RKO (cell line): ENCODE measurements at regions not wholly inside any gene's neighbourhood (a gene's known extent, or its start where the extent isn't known, plus 50 kb on each side); places are given as distances from the start of the nearest gene placed in this dataset.

ENCODE experiments used
- DNase-seq: peaks from one replicate; pipeline ENCODE4 v3.0.0-alpha.2; 2016; ENCODE audit warnings: low spot score

DNA sequence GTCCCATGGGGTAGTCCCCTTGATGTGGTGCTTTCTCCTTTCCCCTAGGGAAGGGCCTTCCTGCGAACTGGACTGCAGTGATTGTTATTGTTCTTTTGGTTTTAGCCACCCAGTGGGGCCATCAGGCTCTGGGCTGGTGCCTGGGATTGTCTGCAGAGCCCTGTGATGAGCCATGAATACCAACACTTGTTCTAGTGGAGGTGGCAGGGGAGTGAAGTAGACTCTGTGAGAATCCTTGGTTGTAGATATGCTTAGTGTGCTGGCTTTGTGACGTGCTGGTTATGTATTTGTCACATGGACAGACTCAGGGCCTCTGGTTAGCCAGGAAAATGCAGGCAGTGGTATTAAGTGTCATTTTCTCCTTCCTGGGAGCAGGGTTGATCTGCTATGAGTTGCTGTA lies 51.8 kb upstream of the NDUFB4 start:
- no peak for DNase-seq

DNA sequence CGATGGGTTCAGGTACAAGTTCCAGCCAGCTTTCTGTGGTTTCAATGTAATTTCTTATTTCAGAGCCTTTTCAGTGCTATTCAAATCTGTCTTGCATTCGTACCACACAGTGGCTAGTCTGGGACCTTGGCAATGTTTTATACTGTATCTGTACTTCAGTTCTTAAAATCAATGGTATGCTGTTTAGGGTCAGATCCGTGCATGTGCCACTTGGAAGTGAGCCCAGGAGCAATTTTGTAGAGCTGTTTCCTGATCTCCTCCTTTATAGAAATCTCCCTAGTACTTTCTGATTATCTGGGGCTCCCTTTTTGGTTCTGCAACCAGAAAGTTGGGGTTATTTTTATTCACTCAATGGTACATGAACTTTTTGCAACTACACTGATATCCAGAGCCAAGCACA lies 59.5 kb upstream of the NDUFB4 start:
- DNase-seq, result no peak

DNA sequence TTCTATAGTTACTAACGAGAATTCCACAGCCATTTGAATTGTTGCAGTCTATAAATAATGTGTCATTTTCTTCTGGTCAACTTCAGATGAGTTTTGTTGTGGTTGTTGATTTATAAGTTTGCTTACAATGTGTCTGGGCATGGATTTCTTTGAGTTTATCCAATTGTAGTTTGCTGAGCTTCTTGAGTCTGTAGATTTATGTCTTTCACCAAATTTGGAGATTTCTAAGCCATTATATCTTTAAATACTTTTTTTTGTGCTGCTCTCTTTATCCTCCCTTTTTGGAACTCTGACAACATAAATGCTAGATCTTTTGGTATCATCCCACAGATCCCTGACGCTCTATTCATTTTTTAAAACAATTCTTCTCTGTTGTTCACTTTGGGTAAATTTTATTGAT lies 63.2 kb upstream of the NDUFB4 start:
- DNase-seq, result no peak

DNA sequence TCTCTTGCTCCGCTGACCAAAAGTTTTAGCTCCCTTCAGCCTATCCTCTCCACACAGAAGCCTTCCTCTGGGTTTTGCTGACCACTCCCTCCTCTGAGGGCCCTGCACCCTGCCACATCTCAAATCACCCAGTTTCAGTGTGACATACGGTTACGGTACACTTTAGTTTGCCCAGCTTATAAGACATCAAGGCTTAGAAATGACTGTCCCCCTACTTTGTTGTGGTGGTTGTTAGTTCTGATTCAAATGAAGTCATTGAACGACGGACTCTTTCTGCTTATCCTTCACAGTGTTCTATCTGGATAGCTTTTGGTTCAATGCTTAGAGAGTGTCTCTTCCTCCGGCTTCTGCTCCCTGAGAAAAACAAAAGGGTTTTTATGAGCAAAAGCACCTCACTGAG lies 68.0 kb upstream of the NDUFB4 start:
- DNase-seq, result no peak

DNA sequence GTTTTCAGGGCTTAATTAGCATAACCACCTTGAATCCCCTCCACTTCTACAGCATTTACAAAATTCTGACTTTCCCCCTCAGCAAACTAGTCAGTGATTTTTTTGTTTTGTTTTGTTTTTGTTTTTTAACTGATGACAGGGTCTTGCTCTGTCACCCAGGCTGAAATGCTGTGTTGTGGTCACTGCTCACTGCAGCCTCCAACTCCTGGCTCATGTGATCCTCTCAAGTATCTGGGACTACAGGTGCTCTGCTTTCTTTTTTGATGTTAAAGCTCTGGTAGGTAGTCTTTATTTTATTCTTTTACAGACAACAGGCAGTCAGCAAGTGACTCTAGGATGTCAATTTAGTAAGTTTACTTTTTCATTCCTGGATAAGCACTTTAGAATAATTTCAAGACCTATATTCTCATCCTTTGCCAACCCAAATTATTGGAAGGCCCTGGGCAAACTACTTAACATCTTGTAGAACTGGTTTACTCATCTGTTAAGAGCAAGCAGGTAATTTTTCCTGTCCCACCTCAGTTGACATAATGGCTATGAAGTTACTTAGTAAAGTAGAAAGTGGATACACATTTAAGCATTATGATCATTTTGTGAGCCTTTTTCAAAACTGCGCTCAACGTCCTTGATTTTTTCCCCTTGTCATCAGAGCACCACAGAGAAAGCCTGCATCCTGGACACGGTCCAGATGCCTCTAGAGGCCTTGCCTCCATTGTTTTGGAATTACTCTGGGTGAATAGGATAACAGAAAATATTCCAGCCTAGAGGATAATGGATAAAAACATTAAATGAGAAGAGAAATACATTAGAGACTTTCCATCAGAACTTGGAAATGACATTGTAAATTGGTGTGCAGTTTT lies 69.9 kb upstream of the NDUFB4 start:
- DNase-seq, result no peak

DNA sequence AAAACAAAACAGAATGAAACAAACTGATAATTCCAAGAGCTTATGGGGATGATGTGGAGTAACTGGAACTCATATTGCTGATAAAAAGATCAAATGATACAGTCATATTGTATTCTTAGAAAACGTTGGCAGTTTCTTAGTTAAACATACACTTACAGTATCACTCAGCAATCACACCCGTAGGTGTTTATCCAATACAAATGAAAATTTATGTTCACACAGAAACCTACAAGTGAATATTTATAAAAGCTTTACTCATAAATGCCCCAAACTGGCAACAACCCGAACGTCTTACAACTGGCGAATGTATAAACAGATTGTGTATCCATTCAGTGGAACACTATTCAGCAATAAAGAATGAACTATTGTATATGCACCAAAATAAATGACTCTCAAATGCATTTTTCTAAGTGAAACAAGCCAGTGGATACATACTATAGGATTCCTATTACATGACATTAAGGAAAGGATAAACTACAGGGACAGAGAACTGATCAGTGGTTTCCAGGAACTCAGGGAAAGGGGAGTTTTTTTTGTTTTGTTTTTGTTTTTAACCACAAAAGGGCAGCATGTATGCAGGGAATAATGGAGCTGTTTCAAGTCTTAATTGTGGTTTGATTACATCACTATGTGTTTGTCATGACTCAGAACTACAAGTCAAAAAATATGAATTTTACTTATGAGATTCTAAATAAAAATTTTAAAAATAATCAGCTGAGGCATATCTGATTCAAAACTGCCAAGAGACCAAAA lies 71.8 kb upstream of the NDUFB4 start:
- no peak for DNase-seq

DNA sequence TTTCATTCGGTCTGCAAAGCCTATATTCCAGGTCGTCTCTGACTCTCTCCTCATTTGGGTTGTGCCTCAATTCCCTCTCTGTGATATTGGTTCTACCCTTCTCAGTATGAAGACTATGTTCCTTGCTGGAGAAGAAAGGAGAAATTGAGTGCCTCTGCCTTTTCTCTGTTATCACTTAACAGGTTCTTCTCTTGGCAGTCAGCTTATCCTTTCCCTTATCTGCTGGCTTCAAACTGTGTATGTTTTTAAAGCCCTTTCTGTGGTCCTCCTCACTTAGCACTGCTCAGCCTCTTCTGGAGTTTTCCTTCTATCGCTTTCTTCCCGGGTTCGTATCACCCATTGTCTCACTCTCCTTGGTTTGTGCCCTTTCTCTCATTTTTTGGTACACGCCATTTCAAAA lies 65.3 kb upstream of the FSTL1 start:
- DNase-seq, result no peak

DNA sequence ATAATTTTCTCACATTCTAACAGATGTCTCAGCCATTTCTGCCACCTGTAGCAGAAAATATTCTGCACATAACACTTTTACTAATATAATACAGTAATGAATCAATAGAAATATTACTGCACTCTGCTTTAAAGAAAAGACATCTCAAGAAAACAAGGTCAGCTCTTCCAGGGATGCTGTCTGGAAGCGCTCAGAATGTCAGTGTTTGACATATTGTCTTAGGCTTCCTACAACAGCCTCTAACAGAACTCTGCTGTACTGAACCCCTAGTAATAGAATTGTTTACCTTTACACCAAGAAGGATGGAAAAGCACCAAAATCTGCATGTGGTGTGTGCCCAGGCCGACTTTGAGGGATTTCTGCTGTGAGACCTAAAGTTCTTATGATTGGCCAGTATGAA lies 61.9 kb upstream of the FSTL1 start:
- DNase-seq, result no peak

DNA sequence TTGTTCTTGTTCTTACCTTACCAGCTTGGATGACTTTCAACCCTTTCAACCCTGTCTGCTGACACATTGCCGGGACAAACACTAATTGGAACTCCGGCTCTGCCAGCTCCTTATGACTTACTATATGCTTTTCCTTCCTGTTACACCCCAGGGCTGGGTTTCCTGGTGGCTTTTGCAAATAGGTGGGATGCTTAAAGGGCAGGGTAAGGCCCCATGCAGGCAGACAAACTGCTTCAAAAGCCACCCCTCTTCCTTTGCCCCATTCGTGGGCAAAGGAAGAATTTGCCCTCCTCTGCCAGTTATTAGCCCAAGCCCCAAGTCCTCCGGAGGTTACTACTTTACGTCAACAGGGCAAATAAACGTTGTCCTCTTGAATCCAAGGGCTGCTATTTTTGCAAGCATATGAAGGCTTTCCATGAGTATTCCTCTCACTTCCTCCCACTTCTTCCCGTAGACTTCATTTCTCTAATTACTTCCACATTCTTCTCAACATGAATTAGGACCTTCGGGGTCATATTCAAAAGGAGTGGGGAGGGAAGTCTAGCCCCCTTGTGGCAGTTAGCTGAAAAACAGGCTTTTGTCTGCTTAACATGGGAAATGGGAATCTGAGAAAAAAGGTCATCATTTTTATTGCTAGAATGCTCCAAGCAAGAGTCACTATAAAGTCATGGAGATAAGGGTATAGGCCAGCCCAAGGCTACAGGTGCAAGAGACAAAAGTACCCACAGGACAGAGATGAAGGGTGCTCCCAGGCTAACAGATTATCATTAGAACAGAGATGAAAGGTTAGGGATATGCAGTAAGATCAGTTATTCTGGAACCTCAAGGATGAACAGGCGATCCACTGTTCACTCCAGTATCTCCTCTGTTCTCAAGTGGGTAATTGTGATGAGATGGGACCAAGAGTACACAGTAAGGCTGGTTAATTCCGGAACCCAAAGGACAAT lies 56.3 kb upstream of the FSTL1 start:
- peak; percentile 35 for DNase-seq

DNA sequence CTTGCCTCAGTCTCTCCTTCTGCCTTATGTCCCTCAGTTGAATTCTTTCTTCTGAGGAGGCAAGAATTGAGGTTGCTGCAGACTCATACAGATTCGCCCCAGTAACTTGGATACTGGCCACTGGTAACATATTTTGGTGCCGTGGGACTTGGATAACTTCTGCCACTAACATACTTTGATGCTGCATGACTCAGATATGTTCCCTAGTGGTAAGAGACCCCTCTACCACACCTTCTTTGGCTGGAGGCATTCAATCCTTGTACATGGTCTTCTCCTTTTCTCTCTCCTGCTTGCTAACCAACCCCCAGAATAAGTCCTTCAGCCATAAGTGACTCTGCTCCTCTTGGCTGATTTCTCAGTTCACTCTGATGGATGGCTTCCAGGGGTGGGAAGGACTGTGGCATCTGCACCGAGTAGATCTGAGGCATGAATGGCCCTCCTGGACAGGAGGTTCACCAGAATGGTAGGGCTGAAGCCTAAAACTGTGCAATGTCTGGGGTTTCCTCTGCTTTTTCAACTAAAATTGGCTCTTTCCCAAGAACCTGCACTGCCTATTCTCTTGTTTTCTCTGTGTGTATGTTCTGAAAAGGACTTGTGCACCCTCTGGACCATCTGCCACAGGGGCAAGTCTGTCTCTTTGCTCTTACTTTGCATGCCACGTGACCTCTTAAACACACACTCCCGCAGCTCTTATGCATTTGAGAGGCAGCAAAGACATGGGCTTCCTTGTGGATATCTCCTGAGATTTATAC lies 55.5 kb upstream of the FSTL1 start:
- no peak for DNase-seq

DNA sequence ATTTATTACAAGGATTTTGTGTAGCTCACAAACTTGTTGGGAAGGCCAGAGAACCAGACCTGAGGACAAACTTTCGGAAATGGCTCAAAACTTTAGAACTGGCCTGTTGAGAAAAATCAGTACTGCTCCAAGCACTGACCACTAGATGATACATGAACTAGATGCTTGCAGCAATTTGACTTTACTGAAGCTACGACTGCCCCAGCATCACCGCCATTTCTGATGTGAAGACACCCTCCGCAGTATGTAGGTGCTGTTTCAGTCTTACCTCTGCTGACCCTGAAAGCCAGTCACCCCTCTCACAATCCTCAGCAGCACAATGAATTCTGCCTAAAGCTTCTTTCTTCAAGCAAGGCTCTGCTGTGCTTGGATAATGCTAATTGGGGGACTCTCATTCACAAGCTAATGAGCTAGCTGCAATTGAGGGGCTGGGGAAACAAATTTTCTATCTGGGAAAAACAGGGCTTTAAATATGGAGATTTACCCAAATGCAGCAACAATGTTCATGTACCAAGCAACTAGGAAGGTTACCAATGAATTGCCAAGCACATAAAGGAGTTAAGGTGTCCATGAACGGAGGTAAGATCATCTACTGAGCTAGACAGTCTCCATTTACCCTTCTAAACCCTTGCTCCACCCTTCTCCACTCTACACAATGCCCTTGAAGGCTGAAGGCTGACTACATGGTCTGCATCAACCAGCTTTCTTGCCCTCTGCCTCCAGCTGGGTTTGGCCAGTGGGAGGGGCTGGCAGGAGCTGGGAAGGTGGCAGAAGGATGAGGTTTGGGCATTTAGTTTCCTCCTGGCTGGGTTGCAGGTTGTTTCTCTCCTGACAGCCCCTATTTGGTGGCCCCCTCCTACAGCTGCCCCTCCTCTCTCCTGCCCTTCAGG lies 53.2 kb upstream of the FSTL1 start:
- DNase-seq, result no peak

DNA sequence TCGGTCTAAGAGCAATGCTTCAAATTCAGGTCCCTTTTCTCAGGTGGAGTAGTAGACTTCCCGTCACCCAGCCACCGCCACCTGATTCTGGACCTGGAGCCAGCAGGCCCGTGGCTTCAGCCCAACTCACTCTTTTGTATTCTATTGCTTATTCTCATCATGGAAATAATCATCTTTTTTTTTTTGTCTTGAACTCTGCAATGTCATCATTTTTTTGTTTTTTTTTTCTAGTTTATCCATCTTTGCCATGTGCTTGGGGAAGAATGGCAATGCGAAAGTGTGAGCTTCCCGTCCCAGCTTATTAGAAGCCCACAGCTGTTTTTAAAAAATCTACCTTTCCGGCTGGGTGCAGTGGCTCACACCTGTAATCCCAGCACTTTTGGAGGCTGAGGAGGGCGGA lies 51.3 kb upstream of the FSTL1 start:
- DNase-seq, result no peak
